GM18519 (cell line): ENCODE measurements at regions not wholly inside any gene's neighbourhood (a gene's known extent, or its start where the extent isn't known, plus 50 kb on each side); places are given as distances from the start of the nearest gene placed in this dataset.
"Not testable (repeated sequence)": the region's sequence is repeated elsewhere in the genome, so short reads cannot be mapped to it uniquely, and the experiment has no call there.

Experiments used
- ATAC-seq: cut with Tn5 transposase; IDR thresholded peaks from one replicate; pipeline ENCODE4 v1.9.1; 2021; ENCODE audit warnings: mild to moderate bottlenecking, moderate library complexity; ENCODE audit not compliant: unreplicated experiment, low FRiP score

- no peak for ATAC-seq
These were observed 445.1 kb upstream of the RASGRP1 start for GRCh38 chr15:39009740-39010139.

GRCh38 chr15:39011066-39011465, 446.5 kb upstream of the RASGRP1 start:
- ATAC-seq, result not testable (repeated sequence)

DNA sequence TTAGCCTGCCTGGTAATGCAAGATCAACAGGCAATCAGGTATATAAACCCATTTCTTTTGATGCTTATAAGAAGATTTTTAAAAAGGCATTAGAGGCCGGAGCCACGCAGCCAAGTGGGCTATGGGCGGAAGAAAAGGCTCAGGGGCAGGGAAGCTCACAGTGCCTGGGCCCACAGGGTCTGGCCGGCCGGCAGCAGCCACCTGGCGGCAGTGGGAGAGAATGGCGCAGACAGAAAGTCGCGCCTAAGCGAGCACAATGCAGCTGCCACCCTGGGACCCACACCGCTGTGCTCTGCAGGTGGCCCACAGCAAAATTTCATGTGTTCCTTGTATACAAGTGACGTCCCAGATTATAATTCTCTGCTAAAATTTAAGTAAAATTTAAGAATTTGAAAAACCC, 448.6 kb upstream of the RASGRP1 start:
- ATAC-seq, result no peak

- no peak for ATAC-seq
These were observed 450.1 kb upstream of the RASGRP1 start for GRCh38 chr15:39014682-39015081.

DNA sequence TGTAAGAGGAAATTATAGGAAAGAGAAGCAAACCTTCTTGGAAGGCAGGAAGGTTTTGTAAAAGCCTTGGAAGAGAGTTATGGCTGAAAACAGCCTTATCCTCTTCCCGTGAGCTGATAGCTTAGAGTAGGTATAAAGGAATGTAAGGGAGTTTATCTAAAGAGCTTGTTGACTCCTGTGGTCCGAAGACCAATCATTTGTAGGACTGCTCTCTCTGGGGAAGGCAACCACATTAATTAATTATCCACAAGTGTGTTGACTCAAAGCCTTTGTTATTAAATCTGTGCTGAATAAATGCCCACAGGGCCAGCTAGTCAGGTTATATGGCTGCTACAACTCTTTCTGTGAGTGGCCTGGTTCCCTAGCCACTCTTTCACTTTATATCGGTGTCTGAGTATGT, 452.1 kb upstream of the RASGRP1 start:
- ATAC-seq, result no peak

DNA sequence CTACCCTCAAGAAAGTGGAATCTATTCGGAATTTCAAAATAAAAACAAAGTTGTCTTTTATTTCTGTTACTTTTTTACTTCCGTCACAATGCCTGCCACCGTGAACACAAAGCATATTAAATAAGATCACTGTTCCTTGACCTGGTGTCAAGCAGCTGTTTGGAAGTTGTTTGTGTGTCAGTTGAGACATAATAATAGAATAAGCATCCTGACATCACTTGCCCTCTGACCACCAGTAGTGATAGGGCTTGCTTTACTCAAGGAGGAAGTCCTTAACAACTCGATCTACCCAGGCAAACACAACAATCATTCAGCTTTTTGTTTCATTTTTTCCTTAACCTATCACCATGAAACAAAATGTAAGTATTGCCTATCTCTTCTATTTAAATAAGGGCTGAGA, 454.4 kb upstream of the RASGRP1 start:
- no peak for ATAC-seq

- ATAC-seq, result no peak
These were observed 456.7 kb upstream of the RASGRP1 start for GRCh38 chr15:39021341-39021740.

DNA sequence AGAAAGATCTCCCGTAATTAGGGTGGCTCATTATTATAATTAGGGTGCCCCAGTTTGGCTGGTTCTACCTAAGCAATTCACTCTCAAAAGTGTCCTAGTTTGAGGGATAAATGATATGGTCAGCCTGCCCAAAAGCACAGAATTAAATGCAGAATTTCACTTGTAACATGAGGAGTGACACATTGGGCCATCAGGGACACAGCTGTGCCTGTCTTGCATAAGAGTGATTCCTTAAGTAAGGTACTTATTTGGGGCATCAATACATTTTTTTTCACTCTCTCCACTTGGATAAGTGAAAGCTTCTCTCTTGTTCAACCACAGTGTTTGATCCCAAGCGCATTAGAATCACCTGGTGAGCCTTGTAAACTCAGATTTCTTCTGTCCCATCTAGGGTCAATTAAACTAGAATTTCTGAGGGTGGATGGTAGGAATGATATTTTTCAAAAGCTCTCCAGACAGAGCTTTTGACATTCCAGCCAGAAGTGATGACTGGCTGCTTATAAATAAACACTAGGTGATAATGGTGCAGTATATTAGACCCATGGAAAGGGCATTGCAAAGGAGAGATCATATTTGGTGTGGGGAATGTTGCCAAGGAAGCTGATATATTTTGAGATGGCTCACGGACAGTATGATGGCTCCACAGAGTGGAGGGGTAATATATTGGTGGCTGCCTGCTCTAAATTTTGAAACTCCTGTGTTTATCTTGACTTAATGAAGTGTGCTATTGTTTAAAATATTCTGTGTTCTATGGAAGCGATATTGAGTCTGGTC, 458.1 kb upstream of the RASGRP1 start:
- ATAC-seq, result no peak

DNA sequence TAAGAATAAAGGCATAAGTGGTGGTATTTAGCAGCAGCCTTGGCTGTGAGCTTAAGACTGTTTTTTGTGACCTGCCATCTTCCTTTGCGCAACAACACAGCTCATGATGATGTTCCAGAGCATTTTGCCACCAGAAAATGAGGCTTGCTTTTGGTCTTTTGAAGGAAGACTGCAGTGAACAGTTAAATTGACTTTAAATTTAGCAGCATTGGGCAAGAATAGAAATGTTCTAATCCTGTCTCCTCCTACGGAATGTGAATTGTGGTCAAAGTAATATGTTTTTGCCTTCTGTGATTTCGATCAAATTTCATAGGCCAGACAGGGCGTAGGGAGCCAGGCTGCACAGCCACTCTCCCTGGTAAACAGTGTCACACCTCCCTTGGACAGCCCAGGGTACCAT, 460.7 kb upstream of the RASGRP1 start:
- ATAC-seq, result no peak

- ATAC-seq, result no peak
These were observed 461.3 kb upstream of the RASGRP1 start for GRCh38 chr15:39025881-39026280.

DNA sequence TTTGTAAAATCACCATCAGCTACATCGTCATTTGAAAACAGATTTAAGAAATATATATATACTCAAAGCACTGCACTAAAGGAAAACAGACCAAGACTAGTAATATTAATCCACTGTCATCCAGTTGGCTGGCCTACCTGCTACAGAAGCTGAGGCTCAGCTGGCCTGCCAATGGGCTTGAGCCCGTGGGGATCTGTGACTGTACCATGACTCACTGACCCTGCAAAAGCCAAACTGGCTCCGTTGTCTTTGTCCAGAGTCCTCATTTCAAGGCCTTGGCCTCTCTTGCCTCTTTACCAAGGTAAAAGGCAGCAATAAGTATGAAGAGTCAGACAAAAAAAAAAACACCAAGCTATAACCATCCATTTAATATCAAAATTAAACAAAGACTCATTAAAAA, 463.5 kb upstream of the RASGRP1 start:
- ATAC-seq, result no peak

DNA sequence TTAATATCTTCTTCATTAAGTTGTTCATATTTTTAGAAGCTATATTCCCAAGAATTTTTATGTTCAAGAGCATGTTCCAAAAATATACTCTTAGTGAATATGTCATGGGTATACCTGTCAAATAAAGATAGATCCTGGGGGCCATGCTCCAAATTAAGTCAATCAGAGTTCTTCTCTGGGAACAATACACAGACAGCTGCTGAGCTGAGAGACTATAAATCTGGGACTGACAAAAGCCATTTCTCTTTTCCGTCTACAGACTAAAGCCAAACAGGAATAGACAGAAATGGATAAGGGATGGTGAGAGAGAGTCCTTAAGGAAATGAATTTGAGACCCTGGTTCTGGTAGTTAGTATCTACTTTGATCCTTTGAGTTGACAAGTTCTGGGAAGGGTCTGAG, 465.1 kb upstream of the RASGRP1 start:
- ATAC-seq, result no peak

GRCh38 chr15:39030291-39031070, 465.9 kb upstream of the RASGRP1 start:
- no peak for ATAC-seq

DNA sequence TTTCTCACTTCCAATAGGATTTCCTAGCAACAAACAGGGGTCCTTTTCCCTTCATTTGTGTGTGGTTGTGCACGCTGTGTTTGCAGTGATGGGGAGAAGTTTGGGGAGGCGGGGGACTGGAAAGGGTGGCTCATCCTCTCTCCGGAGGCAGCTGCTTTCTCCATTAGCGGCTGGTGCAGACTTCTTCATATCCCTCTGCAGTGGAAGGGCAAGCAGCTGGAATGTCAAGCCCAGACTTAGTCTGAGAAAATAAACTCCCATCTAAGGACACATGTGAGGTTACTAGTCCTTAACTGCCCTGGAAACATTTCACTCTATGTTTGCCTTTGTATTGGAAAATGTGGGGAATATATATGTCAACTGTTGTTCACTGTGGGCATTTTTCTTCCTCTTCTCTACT, 467.0 kb upstream of the RASGRP1 start:
- no peak for ATAC-seq

GRCh38 chr15:39034816-39035215, 470.2 kb upstream of the RASGRP1 start:
- no peak for ATAC-seq

GRCh38 chr15:39037611-39038010, 473.0 kb upstream of the RASGRP1 start:
- ATAC-seq, result not testable (repeated sequence)

GRCh38 chr15:39040861-39041260, 476.2 kb upstream of the RASGRP1 start:
- no peak for ATAC-seq

DNA sequence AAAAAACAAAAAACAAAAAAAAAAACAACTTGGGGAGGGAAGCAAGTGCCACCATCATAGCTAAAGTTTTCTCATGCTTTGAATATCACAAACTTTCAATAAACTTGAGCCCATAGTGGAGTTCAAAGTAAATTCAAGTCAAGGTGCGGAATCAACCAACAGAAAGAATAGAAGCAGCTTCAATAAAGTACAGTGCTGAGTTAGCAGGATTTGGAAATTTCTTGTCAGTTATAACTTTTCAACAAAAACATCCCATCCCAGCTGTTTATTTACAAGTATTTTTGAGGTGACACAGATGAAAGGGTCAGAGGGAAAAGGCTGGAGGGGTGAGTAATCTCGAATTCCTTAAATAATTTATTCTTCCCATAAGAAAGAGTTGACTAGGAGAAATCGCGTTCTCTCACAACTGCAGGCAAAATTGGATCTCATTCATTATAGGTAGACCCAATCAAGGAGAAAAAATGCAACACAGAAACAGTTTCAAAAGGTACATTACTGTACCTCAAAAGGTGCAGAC, 477.4 kb upstream of the RASGRP1 start:
- no peak for ATAC-seq

DNA sequence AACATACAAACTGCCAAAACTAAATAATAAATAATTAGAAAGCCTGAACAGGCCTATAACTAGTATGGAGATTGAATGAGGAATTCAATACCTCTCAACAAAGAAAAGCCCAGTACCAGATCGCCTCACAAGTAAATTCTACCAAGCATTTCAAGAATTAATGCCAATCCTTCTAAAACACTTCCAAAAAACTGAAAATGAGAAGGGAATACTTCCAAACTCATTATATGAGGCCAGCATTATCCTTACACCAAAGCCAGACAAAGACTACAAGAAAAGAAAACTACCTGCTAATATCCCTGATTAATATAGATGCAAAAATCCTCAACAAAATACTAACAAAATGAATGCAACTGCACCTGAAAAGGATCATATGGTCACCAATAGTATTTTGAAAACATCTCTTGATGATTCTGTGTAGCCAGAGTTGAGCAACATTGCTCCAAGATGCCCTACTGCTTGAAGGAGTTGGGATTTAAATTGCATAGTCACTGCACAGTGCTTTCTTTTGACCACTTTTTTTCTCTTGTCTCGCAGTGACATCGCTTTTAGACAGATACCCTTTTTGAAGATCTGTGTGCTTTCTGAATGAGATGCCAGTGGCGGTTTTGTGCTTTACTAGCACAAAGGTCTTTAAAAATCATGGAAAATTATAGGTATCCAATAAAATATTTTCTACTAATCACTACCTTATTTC, 487.2 kb upstream of the RASGRP1 start:
- ATAC-seq, result no peak

DNA sequence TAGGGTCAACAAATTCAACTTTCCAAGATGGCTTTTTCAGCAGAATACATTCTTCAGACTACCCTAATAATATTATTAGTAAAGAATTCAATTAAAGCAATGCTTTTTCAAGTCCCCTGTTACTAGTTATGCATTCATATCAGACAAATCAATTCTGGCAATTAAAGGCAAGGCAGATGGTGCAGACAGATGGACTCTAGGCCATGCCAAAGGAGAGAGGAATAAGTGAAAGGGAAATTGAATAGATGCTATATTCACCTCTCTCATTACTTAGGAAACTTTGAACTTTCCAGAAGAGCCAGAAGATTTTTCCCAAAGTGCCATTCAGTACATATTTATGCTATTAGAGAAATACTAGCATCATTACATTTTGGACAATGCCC, 487.7 kb upstream of the RASGRP1 start:
- ATAC-seq, result no peak

- no peak for ATAC-seq
These were observed 488.9 kb upstream of the RASGRP1 start for GRCh38 chr15:39053480-39053879.
